Kidney (tissue), 13 donors: ENCODE measurements at regions not wholly inside any gene's neighbourhood (a gene's known extent, or its start where the extent isn't known, plus 50 kb on each side); places are given as distances from the start of the nearest gene placed in this dataset.

Source experiments
- DNase-seq, 5 donors: peaks; one replicate each; pipeline ENCODE4 v3.0.0-alpha.2; 2013 to 2020
- FAIRE-seq: peaks from 2 replicates; lab custom pipeline; 2012; peaks lifted over from hg19 to GRCh38; lab: Jason Lieb, UNC
- H3K27ac ChIP-seq, 2 donors: one replicate each; pipeline ENCODE4 v1.7.0; 2013; ENCODE audit warnings: low read depth in 2 of 2, low read length in 2 of 2, inconsistent platforms in 1 of 2
- H3K27me3 ChIP-seq: one replicate; pipeline ENCODE4 v1.7.1; 2013; ENCODE audit warnings: low read length, inconsistent platforms; ENCODE audit not compliant: control insufficient read depth, insufficient read depth
- H3K36me3 ChIP-seq, 3 donors: one replicate each; pipeline versions ENCODE4 v1.7.0 to v1.7.1; 2013; ENCODE audit warnings: low read length in 3 of 3, control low read depth in 1 of 3, inconsistent platforms in 1 of 3; ENCODE audit not compliant: insufficient read depth in 3 of 3, control insufficient read depth in 2 of 3
- H3K4me1 ChIP-seq, 3 donors: one replicate each; pipeline versions ENCODE4 v1.7.0 to v1.7.1; 2013; ENCODE audit warnings: low read length in 3 of 3, inconsistent platforms in 1 of 3, low read depth in 1 of 3; ENCODE audit not compliant: control insufficient read depth in 2 of 3, insufficient read depth in 2 of 3
- H3K4me3 ChIP-seq, 3 donors: one replicate each; pipeline versions ENCODE4 v1.7.0 to v1.8.1; 2013; ENCODE audit warnings: low read length in 3 of 3, control low read depth in 1 of 3, inconsistent platforms in 1 of 3
- H3K9ac ChIP-seq, 3 donors: one replicate each; pipeline versions ENCODE4 v1.7.0 to v1.7.1; 2013; ENCODE audit warnings: low read length in 3 of 3, control low read depth in 1 of 3, inconsistent platforms in 1 of 3
- H3K9me3 ChIP-seq, 3 donors: one replicate each; pipeline versions ENCODE4 v1.7.0 to v1.7.1; 2013; ENCODE audit warnings: low read length in 3 of 3, control low read depth in 1 of 3, inconsistent platforms in 1 of 3; ENCODE audit not compliant: control insufficient read depth in 2 of 3, insufficient read depth in 1 of 3
- CTCF ChIP-seq: IDR thresholded peaks from 3 replicates; pipeline ENCODE4 v1.5.1; 2012; ENCODE audit warnings: mild to moderate bottlenecking, moderate library complexity, borderline replicate concordance; ENCODE audit not compliant: insufficient read depth; ENCODE audit errors: extremely low read depth
- intact Hi-C: fragments of 100-400 bp; cut with DNase I; formaldehyde crosslinking; loops from one replicate; pipeline ENCODE4 v1.11.1; 2022
- donor health status: control.
- donor health status: control.
- donor health status: control.
- donor health status: control.
- donor health status: control.
- donor health status: DM: yes; HTN: yes; CAD: no.
- donor health status: Normal renal cell carcinoma (clear cell type).

GRCh38 chr2:41913921-41914609 lies 133.8 kb upstream of the PKDCC start:
- Histone ChIP-seq H3K9me3 (no peaks in the 10 kb centered on the region), H3K4me1 (peaks cover 3 to 6% (median 4%) of the 10 kb centered on the region in 3 donors), H3K27ac (no peak overlapping the region), H3K9ac (no peak overlapping the region), H3K4me3 (no peak overlapping the region), H3K27me3 (no peaks in the 10 kb centered on the region), H3K36me3 (no peaks in the 10 kb centered on the region)
- intact Hi-C loops = no loop called here
- no peak for DNase-seq
- FAIRE-seq = no peak
- no peak for TF ChIP-seq CTCF

GRCh38 chr2:41914936-41915335 lies 132.9 kb upstream of the PKDCC start:
- Histone ChIP-seq H3K9ac (no peak overlapping the region), H3K9me3 (no peaks in the 10 kb centered on the region), H3K36me3 (no peaks in the 10 kb centered on the region), H3K27ac (no peak overlapping the region), H3K4me3 (no peak overlapping the region), H3K27me3 (no peaks in the 10 kb centered on the region), H3K4me1 (no peaks in the 10 kb centered on the region)
- intact Hi-C loops = no loop called here
- TF ChIP-seq CTCF = no peak
- DNase-seq (no peak), FAIRE-seq (no peak)

- H3K9ac ChIP-seq = no peak overlapping the region
- FAIRE-seq = no peak
- H3K4me1 ChIP-seq = no peaks in the 10 kb centered on the region
- no peak overlapping the region for H3K4me3 ChIP-seq
- no peaks in the 10 kb centered on the region for H3K27me3 ChIP-seq
- intact Hi-C loops = no loop called here
- no peak for TF ChIP-seq CTCF
- H3K9me3 ChIP-seq = no peaks in the 10 kb centered on the region
- H3K36me3 ChIP-seq = no peaks in the 10 kb centered on the region
- DNase-seq = no peak
- no peak overlapping the region for H3K27ac ChIP-seq
Observed at GRCh38 chr2:41916177-41916576, 131.6 kb upstream of the PKDCC start.

GRCh38 chr2:41917587-41917986 lies 130.2 kb upstream of the PKDCC start:
- FAIRE-seq (no peak), DNase-seq (no peak)
- Histone ChIP-seq H3K4me3 (no peak overlapping the region), H3K9me3 (no peaks in the 10 kb centered on the region), H3K27ac (no peak overlapping the region), H3K4me1 (no peaks in the 10 kb centered on the region), H3K36me3 (no peaks in the 10 kb centered on the region), H3K27me3 (no peaks in the 10 kb centered on the region), H3K9ac (no peak overlapping the region)
- TF ChIP-seq CTCF = no peak
- intact Hi-C loops = no loop called here
